ENCODE measurements at regions not wholly inside any gene's neighbourhood (a gene's known extent, or its start where the extent isn't known, plus 50 kb on each side); places are given as distances from the start of the nearest gene placed in this dataset.

DNA sequence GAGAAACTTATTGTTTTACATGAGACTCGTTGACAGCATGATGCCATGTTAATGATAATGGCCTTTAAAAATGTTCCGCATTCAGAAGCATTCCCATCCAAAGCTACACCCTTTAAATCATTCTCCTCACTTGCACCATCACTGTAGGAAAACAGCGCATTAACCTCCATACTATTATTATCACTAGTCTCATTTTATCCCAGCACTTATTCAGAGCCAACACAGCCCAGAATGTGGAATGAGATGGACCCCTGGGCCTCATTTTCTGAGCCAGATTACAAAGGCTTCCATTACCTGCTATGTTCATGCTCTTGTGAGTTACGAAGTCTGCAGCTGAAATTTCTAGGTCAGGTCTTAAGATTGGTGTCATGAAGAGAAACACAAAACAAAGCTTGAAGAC is 159.4 kb downstream of the HS3ST3A1 start:
- ATAC-seq (no peak), DNase-seq (ENCODE audit: low spot score) (no peak)
- Mint-ChIP-seq H3K27ac (no peak overlapping the region; the same call in 1 of the 2 replicates), H3K27me3 (ENCODE audit: insufficient read depth, low read depth, poor library complexity) (no peaks in the 10 kb centered on the region), H3K9me3 (no peaks in the 10 kb centered on the region), H3K4me1 (peaks cover 15% of the 10 kb centered on the region), H3K4me3 (no peak overlapping the region), H3K36me3 (ENCODE audit: low read depth) (no peaks in the 10 kb centered on the region)
- no peak overlapping the region for H3K4me2 ChIP-seq
- no peaks in the 10 kb centered on the region for H3F3A ChIP-seq (replicated peaks; ENCODE audit: low read depth)
- H3K36me3 ChIP-seq (ENCODE audit: insufficient read depth), result no peaks in the 10 kb centered on the region
- no peak overlapping the region for H3K4me3 ChIP-seq
- peaks cover 12% of the 10 kb centered on the region; the same call in 1 of the 2 replicates for H3K9me2 ChIP-seq (ENCODE audit: insufficient read depth)
- H2AFZ ChIP-seq, result no peak overlapping the region
- H3K27ac ChIP-seq (ENCODE audit: low read depth), result no peak overlapping the region
- H3K27me3 ChIP-seq (ENCODE audit: insufficient read depth), result no peaks in the 10 kb centered on the region
- peaks cover 14% of the 10 kb centered on the region; the same call in 1 of the 2 replicates for H3K4me1 ChIP-seq (ENCODE audit: insufficient read depth)
- H4K20me1 ChIP-seq (replicated peaks; ENCODE audit: insufficient read depth), result no peaks in the 10 kb centered on the region
- TF ChIP-seq STAT1 (IDR thresholded peaks at IDR 0.05; ENCODE audit: unreplicated experiment) (no peak), ZNF331 (CRISPR knock-in tag; IDR thresholded peaks at IDR 0.05; ENCODE audit: low read depth) (no peak), EZH2 (IDR thresholded peaks at IDR 0.05; ENCODE audit: low read depth, unreplicated experiment) (no peak), CREB1 (CRISPR knock-in tag; IDR thresholded peaks at IDR 0.05; ENCODE audit: low read depth) (no peak), JUNB (IDR thresholded peaks at IDR 0.05; ENCODE audit: unreplicated experiment) (no peak), ZNF114 (CRISPR knock-in tag; IDR thresholded peaks at IDR 0.05) (no peak), POLR2AphosphoS5 (IDR thresholded peaks at IDR 0.05; ENCODE audit: low read depth) (no peak), NANOG (IDR thresholded peaks at IDR 0.05; ENCODE audit: borderline replicate concordance) (no peak), EZH2phosphoT487 (IDR thresholded peaks at IDR 0.05; ENCODE audit: unreplicated experiment) (no peak)
- TF ChIP-seq, protein P1, sequence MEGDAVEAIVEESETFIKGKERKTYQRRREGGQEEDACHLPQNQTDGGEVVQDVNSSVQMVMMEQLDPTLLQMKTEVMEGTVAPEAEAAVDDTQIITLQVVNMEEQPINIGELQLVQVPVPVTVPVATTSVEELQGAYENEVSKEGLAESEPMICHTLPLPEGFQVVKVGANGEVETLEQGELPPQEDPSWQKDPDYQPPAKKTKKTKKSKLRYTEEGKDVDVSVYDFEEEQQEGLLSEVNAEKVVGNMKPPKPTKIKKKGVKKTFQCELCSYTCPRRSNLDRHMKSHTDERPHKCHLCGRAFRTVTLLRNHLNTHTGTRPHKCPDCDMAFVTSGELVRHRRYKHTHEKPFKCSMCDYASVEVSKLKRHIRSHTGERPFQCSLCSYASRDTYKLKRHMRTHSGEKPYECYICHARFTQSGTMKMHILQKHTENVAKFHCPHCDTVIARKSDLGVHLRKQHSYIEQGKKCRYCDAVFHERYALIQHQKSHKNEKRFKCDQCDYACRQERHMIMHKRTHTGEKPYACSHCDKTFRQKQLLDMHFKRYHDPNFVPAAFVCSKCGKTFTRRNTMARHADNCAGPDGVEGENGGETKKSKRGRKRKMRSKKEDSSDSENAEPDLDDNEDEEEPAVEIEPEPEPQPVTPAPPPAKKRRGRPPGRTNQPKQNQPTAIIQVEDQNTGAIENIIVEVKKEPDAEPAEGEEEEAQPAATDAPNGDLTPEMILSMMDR (conservative IDR thresholded peaks at IDR 0.05; ENCODE audit: low read depth in 2 of 2), result no peak
- TF ChIP-seq, protein P2, sequence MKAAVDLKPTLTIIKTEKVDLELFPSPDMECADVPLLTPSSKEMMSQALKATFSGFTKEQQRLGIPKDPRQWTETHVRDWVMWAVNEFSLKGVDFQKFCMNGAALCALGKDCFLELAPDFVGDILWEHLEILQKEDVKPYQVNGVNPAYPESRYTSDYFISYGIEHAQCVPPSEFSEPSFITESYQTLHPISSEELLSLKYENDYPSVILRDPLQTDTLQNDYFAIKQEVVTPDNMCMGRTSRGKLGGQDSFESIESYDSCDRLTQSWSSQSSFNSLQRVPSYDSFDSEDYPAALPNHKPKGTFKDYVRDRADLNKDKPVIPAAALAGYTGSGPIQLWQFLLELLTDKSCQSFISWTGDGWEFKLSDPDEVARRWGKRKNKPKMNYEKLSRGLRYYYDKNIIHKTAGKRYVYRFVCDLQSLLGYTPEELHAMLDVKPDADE (IDR thresholded peaks at IDR 0.05), result no peak
- TF ChIP-seq, protein P3, sequence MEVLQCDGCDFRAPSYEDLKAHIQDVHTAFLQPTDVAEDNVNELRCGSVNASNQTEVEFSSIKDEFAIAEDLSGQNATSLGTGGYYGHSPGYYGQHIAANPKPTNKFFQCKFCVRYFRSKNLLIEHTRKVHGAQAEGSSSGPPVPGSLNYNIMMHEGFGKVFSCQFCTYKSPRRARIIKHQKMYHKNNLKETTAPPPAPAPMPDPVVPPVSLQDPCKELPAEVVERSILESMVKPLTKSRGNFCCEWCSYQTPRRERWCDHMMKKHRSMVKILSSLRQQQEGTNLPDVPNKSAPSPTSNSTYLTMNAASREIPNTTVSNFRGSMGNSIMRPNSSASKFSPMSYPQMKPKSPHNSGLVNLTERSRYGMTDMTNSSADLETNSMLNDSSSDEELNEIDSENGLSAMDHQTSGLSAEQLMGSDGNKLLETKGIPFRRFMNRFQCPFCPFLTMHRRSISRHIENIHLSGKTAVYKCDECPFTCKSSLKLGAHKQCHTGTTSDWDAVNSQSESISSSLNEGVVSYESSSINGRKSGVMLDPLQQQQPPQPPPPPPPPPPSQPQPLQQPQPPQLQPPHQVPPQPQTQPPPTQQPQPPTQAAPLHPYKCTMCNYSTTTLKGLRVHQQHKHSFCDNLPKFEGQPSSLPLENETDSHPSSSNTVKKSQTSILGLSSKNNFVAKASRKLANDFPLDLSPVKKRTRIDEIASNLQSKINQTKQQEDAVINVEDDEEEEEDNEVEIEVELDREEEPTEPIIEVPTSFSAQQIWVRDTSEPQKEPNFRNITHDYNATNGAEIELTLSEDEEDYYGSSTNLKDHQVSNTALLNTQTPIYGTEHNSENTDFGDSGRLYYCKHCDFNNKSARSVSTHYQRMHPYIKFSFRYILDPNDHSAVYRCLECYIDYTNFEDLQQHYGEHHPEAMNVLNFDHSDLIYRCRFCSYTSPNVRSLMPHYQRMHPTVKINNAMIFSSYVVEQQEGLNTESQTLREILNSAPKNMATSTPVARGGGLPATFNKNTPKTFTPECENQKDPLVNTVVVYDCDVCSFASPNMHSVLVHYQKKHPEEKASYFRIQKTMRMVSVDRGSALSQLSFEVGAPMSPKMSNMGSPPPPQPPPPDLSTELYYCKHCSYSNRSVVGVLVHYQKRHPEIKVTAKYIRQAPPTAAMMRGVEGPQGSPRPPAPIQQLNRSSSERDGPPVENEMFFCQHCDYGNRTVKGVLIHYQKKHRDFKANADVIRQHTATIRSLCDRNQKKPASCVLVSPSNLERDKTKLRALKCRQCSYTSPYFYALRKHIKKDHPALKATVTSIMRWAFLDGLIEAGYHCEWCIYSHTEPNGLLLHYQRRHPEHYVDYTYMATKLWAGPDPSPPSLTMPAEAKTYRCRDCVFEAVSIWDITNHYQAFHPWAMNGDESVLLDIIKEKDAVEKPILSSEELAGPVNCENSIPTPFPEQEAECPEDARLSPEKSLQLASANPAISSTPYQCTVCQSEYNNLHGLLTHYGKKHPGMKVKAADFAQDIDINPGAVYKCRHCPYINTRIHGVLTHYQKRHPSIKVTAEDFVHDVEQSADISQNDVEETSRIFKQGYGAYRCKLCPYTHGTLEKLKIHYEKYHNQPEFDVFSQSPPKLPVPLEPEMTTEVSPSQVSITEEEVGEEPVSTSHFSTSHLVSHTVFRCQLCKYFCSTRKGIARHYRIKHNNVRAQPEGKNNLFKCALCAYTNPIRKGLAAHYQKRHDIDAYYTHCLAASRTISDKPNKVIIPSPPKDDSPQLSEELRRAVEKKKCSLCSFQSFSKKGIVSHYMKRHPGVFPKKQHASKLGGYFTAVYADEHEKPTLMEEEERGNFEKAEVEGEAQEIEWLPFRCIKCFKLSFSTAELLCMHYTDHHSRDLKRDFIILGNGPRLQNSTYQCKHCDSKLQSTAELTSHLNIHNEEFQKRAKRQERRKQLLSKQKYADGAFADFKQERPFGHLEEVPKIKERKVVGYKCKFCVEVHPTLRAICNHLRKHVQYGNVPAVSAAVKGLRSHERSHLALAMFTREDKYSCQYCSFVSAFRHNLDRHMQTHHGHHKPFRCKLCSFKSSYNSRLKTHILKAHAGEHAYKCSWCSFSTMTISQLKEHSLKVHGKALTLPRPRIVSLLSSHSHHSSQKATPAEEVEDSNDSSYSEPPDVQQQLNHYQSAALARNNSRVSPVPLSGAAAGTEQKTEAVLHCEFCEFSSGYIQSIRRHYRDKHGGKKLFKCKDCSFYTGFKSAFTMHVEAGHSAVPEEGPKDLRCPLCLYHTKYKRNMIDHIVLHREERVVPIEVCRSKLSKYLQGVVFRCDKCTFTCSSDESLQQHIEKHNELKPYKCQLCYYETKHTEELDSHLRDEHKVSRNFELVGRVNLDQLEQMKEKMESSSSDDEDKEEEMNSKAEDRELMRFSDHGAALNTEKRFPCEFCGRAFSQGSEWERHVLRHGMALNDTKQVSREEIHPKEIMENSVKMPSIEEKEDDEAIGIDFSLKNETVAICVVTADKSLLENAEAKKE (CRISPR knock-in tag; IDR thresholded peaks at IDR 0.05), result no peak
- TF ChIP-seq, protein P4, sequence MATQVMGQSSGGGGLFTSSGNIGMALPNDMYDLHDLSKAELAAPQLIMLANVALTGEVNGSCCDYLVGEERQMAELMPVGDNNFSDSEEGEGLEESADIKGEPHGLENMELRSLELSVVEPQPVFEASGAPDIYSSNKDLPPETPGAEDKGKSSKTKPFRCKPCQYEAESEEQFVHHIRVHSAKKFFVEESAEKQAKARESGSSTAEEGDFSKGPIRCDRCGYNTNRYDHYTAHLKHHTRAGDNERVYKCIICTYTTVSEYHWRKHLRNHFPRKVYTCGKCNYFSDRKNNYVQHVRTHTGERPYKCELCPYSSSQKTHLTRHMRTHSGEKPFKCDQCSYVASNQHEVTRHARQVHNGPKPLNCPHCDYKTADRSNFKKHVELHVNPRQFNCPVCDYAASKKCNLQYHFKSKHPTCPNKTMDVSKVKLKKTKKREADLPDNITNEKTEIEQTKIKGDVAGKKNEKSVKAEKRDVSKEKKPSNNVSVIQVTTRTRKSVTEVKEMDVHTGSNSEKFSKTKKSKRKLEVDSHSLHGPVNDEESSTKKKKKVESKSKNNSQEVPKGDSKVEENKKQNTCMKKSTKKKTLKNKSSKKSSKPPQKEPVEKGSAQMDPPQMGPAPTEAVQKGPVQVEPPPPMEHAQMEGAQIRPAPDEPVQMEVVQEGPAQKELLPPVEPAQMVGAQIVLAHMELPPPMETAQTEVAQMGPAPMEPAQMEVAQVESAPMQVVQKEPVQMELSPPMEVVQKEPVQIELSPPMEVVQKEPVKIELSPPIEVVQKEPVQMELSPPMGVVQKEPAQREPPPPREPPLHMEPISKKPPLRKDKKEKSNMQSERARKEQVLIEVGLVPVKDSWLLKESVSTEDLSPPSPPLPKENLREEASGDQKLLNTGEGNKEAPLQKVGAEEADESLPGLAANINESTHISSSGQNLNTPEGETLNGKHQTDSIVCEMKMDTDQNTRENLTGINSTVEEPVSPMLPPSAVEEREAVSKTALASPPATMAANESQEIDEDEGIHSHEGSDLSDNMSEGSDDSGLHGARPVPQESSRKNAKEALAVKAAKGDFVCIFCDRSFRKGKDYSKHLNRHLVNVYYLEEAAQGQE (IDR thresholded peaks at IDR 0.05; ENCODE audit: unreplicated experiment), result no peak
- no peaks in the 10 kb centered on the region for H3K79me2 ChIP-seq (replicated peaks; ENCODE audit: insufficient read depth)
